Heart right ventricle (tissue), 16 donors: ENCODE measurements at regions not wholly inside any gene's neighbourhood (a gene's known extent, or its start where the extent isn't known, plus 50 kb on each side); places are given as distances from the start of the nearest gene placed in this dataset.
"Not testable (repeated sequence)": the region's sequence is repeated elsewhere in the genome, so short reads cannot be mapped to it uniquely, and the experiment has no call there.

ENCODE experiments used
- ATAC-seq, 8 donors: fragments of 200-7000 bp; cut with Tn5 transposase; one replicate each; pipeline ENCODE4 v1.9.1; 2020; ENCODE audit warnings: mild to moderate bottlenecking in 8 of 8, moderate library complexity in 8 of 8, moderate number of reproducible peaks in 1 of 8
- DNase-seq, 2 donors: peaks; one replicate each; pipeline ENCODE4 v3.0.0-alpha.2; 2020
- H3K27ac ChIP-seq, 10 donors: fragments of 200-600 bp; sonication (generic) in 2 of 10; one replicate each; pipeline versions ENCODE4 v1.5.0 to v1.8.0; 2020 to 2022; ENCODE audit warnings: mild to moderate bottlenecking in 3 of 10
- H3K27me3 ChIP-seq, 7 donors: fragments of 200-600 bp; one replicate each; pipeline ENCODE4 v1.8.0; 2021 to 2022; ENCODE audit warnings: mild to moderate bottlenecking in 2 of 7
- H3K36me3 ChIP-seq, 9 donors: fragments of 200-600 bp; sonication (generic) in 1 of 9; one replicate each; pipeline versions ENCODE4 v1.5.0 to v1.8.0; 2020 to 2022; ENCODE audit warnings: mild to moderate bottlenecking in 2 of 9
- H3K4me1 ChIP-seq, 9 donors: fragments of 200-600 bp; sonication (generic) in 1 of 9; one replicate each; pipeline versions ENCODE4 v1.5.0 to v1.8.0; 2020 to 2022; ENCODE audit warnings: mild to moderate bottlenecking in 4 of 9
- H3K4me3 ChIP-seq, 10 donors: fragments of 200-600 bp; sonication (generic) in 2 of 10; one replicate each; pipeline versions ENCODE4 v1.5.0 to v1.8.0; 2020 to 2022; ENCODE audit warnings: mild to moderate bottlenecking in 7 of 10, moderate library complexity in 2 of 10
- H3K9me3 ChIP-seq, 11 donors: fragments of 200-600 bp in 10 of 11; sonication (generic) in 2 of 11; one replicate each; pipeline versions ENCODE4 v1.5.0 to v1.8.0; 2013 to 2022; ENCODE audit warnings: mild to moderate bottlenecking in 2 of 11, control low read depth in 1 of 11, moderate library complexity in 1 of 11
- WGBS, 2 donors: extraction: QIAGEN DNeasy Blood & Tissue Kit; methylation state at CpG; one replicate each; pipeline ENCODE4 v1.1.7; 2013; ENCODE audit warnings: inconsistent platforms in 1 of 2; 5-methylcytosine and 5-hydroxymethylcytosine counted together
- intact Hi-C, 10 donors: fragments of 100-400 bp; cut with DNase I; formaldehyde crosslinking; loops; one replicate each; pipeline versions ENCODE4 v1.11.1 to v1.14.2; 2022
- TF ChIP-seq, protein P1 (sequence below), 9 donors: fragments of 200-600 bp; sonication (generic) in 2 of 9; IDR thresholded peaks; one replicate each; pipeline versions ENCODE4 v1.5.0 to v1.8.0; 2021 to 2022; ENCODE audit warnings: antibody characterized with exemption in 9 of 9, mild to moderate bottlenecking in 5 of 9, moderate library complexity in 1 of 9
- donor health status: Arrhythmogenic right ventricular cardiomyopathy.
- donor health status: ischemic (EF 13 %, LVEDD 7.1; RV severe dilation, severe dysfunction).
- donor health status: healthy with polysubstance abuse.
- donor health status: DM: no; HTN: yes; CAD: no.
- donor health status: DM: no; HTN: no; CAD: no.
- donor health status: ischemic (EF 25% LVEDD 6.9; RV normal size, moderate dysfunction).
- donor health status: ischemic (EF 25% LVEDD 5.7; RV mildly dilated, moderate dysfunction).
- donor health status: healthy.
- donor health status: DM: yes; HTN: yes; CAD: no.
- donor health status: Ischemic cardiomyopathy.
- donor health status: ischemic (EF 35%, LVEDD 5.7; RV mildly dilated, moderate dysfunction).
- donor health status: nonischemic (EF 11% LVEDD 7.7; RV severe dilation, severe dysfunction).
- donor health status: DM: yes; HTN: yes; CAD: no.
- donor health status: PGD.
- donor health status: ischemic (EF 29% LVEDD 5.4; RV normal size, mild dysfunction).
- donor health status: nonischemic (EF 23%, LVEDD 6.1; RV moderate dilation, normal function).

DNA sequence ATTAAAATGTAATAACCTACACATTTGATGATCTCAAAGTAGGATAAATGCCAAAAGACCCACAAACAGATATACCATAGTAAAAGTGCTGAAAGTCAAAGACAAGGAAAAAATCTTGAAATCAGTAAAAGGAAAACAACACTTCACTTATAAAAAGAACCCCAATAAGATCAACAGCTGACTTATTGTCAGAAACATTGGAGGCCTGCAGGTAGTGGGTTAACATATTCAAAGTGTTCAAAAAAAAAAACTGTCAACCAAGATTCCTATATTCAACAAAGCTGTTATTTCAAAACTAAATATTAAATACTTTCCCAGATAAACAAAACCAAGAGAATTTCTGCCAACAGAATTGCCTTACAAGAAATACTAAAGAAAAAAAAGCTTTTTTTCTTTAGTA is 347.1 kb downstream of the GUCY2F start:
- no peak overlapping the region for H3K4me3 ChIP-seq

DNA sequence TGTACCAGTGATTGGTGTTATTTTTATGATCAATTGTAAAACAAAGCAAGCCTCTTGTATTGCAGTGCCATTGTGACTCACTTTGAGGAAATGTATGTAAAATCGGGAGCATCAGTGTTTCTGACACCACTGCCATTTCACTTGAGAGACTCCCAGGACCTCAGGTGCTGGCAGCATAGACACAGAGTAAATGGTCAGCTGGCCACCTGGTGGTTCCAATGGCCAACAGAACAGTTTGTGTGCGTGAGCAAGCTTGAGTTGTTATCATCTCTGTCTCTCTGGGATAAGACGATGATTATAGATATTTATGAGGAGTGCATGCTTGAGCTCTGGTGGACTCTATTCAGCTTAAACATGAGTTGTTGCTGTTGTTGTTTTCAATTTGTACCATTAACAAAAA is 356.6 kb downstream of the GUCY2F start:
- no peak for DNase-seq
- H3K36me3 ChIP-seq: no peaks in the 10 kb centered on the region
- intact Hi-C loops: no loop called here
- ATAC-seq: no peak
- H3K4me1 ChIP-seq: no peaks in the 10 kb centered on the region
- no peak overlapping the region for H3K4me3 ChIP-seq
- peaks cover 0 to 15% (median 0%) of the 10 kb centered on the region in 11 donors for H3K9me3 ChIP-seq
- 83% methylated on average over 3 of the region's 3 CpGs for WGBS, 2 donors
- no peak overlapping the region for H3K27ac ChIP-seq
- TF ChIP-seq, protein P1, sequence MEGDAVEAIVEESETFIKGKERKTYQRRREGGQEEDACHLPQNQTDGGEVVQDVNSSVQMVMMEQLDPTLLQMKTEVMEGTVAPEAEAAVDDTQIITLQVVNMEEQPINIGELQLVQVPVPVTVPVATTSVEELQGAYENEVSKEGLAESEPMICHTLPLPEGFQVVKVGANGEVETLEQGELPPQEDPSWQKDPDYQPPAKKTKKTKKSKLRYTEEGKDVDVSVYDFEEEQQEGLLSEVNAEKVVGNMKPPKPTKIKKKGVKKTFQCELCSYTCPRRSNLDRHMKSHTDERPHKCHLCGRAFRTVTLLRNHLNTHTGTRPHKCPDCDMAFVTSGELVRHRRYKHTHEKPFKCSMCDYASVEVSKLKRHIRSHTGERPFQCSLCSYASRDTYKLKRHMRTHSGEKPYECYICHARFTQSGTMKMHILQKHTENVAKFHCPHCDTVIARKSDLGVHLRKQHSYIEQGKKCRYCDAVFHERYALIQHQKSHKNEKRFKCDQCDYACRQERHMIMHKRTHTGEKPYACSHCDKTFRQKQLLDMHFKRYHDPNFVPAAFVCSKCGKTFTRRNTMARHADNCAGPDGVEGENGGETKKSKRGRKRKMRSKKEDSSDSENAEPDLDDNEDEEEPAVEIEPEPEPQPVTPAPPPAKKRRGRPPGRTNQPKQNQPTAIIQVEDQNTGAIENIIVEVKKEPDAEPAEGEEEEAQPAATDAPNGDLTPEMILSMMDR (IDR thresholded peaks at IDR 0.05): no peak
- no peaks in the 10 kb centered on the region for H3K27me3 ChIP-seq

More for the DNA sequence above, 347.1 kb downstream of the GUCY2F start:
- H3K27ac ChIP-seq: no peak overlapping the region
- H3K27me3 ChIP-seq: no peaks in the 10 kb centered on the region
- no peak for ATAC-seq
- intact Hi-C loops: no loop called here
- no peaks in the 10 kb centered on the region for H3K4me1 ChIP-seq
- H3K36me3 ChIP-seq: no peaks in the 10 kb centered on the region
- DNase-seq: no peak
- H3K9me3 ChIP-seq: peaks cover 0 to 50% (median 0%) of the 10 kb centered on the region in 11 donors
- TF ChIP-seq, protein P1 (IDR thresholded peaks at IDR 0.05): no peak

DNA sequence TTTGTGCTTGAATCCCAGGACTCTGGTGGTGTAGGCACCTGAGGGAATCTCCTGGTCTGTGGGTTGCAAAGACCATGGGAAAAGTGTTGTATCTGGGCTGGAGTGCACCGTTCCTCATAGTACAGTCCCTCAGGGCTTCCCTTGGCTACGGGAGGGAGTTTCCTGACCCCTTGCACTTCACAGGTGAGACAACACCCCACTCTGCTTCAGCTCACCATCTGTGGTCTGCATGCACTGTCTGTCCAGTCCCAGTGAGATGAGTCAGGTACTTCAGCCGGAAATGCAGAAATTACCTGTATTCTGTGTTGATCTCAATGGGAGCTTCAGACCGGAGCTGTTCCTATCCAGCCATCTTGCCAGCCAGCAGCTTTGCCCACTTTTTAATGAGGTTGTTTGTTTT is 353.0 kb upstream of the IRS4 start:
- WGBS, 2 donors: 73 to 79% methylated on average over 4 of the region's 4 CpGs
- TF ChIP-seq, protein P1 (IDR thresholded peaks at IDR 0.05): no peak
- H3K27ac ChIP-seq: no peak overlapping the region
- H3K4me1 ChIP-seq: no peaks in the 10 kb centered on the region
- H3K36me3 ChIP-seq: no peaks in the 10 kb centered on the region
- H3K9me3 ChIP-seq: peaks cover 0 to 19% (median 0%) of the 10 kb centered on the region in 11 donors
- ATAC-seq: no peak
- intact Hi-C loops: no loop called here
- no peak for DNase-seq
- peaks cover 0 to 6% (median 0%) of the 10 kb centered on the region in 7 donors for H3K27me3 ChIP-seq
- no peak overlapping the region for H3K4me3 ChIP-seq

DNA sequence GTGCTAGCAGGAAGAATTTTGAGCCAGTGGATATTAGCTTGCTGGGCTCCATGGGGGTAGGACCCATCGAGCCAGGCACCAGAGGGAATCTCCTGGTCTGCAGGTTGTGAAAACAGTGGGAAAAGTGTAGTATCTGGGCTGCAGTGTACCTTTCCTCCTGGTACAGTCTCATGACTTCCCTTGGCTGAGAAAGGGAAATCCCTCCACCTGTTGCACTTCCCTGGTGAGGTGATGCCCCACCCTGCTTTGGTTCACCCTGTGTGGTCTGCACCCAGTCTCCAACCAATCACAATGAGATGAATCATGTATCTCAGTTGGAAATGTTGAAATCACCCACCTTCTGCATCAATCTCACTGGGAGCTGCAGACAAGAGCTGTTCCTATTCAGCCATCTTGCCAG is 341.4 kb upstream of the IRS4 start:
- DNase-seq (no peak), ATAC-seq (no peak)
- TF ChIP-seq, protein P1 (IDR thresholded peaks at IDR 0.05): no peak
- Histone ChIP-seq H3K27ac (no peak overlapping the region), H3K4me1 (no peaks in the 10 kb centered on the region), H3K9me3 (peaks cover 0 to 15% (median 0%) of the 10 kb centered on the region in 11 donors), H3K27me3 (peaks cover 0 to 4% (median 0%) of the 10 kb centered on the region in 7 donors), H3K4me3 (no peak overlapping the region), H3K36me3 (no peaks in the 10 kb centered on the region)
- intact Hi-C loops: no loop called here
- WGBS, 2 donors: 33 to 67% methylated on average over 1 of the region's 1 CpG

DNA sequence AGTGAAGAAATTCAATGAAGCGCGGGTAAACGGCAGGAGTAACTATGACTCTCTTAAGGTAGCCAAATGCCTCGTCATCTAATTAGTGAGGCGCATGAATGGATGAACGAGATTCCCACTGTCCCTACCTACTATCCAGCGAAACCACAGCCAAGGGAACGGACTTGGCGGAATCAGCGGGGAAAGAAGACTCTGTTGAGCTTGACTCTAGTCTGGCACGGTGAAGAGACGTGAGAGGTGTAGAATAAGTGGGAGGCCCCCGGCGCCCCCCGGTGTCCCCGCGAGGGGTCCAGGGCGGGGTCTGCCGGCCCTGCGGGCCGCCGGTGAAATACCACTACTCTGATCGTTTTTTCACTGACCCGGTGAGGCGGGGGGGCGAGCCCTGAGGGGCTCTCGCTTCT is 317.8 kb upstream of the IRS4 start:
- H3K4me1 ChIP-seq, ATAC-seq, DNase-seq, intact Hi-C loops, H3K36me3 ChIP-seq, H3K27ac ChIP-seq, H3K4me3 ChIP-seq: not testable (repeated sequence)
- 71 to 77% methylated on average over 26 to 27 of the region's 27 CpGs for WGBS, 2 donors
- H3K27me3 ChIP-seq: peaks cover 0 to 17% (median 0%) of the 10 kb centered on the region in 7 donors
- H3K9me3 ChIP-seq: peaks cover 0 to 16% (median 0%) of the 10 kb centered on the region in 11 donors
